ENCODE measurements at regions not wholly inside any gene's neighbourhood (a gene's known extent, or its start where the extent isn't known, plus 50 kb on each side); places are given as distances from the start of the nearest gene placed in this dataset.

DNA sequence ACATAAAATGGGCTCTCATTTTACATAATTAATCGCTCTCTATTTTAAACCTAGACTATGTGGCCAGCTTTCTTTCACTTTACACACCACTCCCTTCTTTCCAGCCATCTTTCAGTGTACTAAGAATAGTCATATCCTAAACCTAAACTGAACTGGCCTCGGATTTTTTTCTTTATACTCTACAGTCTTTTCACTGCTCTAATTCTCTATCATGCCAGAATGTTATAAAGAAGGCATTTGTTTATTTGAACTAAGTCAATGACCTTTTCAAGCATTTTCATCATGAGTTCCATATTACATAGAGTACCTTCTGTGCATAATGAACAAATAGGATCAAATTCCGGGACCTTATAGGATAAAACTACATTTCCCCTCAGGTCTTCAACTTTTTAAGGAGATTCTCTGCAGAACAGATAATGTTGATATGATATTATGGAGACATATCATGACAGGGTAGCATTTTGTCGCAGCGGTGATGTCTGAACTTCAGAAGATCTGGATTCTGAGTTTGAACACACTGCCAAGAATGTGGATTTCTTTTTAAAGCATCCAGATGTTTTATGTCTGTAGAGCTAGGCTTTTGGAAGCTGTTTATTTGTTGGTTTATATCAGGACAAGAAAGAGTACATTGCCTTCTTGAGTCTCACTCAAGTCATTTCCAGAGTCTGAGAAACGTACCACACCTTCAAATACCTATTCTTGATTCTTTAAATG lies 1047.3 kb downstream of the MCTP2 start:
- H3K27me3 ChIP-seq (ENCODE audit: low read depth), result no peaks in the 10 kb centered on the region
- TF ChIP-seq, protein P1, sequence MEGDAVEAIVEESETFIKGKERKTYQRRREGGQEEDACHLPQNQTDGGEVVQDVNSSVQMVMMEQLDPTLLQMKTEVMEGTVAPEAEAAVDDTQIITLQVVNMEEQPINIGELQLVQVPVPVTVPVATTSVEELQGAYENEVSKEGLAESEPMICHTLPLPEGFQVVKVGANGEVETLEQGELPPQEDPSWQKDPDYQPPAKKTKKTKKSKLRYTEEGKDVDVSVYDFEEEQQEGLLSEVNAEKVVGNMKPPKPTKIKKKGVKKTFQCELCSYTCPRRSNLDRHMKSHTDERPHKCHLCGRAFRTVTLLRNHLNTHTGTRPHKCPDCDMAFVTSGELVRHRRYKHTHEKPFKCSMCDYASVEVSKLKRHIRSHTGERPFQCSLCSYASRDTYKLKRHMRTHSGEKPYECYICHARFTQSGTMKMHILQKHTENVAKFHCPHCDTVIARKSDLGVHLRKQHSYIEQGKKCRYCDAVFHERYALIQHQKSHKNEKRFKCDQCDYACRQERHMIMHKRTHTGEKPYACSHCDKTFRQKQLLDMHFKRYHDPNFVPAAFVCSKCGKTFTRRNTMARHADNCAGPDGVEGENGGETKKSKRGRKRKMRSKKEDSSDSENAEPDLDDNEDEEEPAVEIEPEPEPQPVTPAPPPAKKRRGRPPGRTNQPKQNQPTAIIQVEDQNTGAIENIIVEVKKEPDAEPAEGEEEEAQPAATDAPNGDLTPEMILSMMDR (IDR thresholded peaks at IDR 0.05; ENCODE audit: borderline replicate concordance), result no peak
- no peak for DNase-seq
- no peaks in the 10 kb centered on the region for H3K36me3 ChIP-seq
- H3K4me1 ChIP-seq, result no peaks in the 10 kb centered on the region
- intact Hi-C loops (cut with micrococcal nuclease), result no loop called here
- no peaks in the 10 kb centered on the region for H3K9me3 ChIP-seq (replicated peaks)
- H3K4me3 ChIP-seq, result no peak overlapping the region
- peak overlapping the region; percentile 51 for H3K27ac ChIP-seq (replicated peaks)

DNA sequence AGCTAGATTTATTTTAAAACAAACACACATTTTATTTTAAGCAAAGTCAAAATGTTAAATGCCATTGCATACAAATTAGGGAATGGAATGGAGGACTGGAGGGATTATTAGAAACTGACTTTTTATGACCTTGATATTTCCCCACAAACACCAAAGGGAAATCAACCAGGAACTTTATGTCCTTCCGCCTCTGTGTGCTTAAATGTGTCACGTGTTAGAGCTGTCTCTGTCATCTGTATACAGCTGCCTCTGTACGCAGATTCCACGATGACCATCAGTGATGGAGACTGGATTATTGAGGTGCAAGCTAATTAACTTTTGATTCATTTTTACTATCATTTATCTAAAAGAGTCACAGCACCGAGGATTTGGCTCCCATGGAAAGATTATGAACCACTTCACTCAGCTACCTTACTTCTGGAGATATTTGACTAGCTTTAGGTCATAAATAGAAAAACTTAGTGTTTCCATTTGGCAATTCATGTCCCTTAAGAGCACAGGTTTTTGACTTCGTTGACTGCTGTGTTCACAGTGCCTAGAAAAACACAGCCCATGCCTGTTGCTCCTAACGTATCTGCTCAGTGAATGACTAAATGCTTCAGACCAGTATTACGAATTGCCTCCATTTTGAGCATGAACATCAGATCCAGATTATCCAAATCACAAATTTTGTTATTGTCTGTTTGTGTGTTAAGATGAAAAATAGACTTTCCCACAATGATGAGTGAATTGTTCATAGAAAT lies 1048.1 kb downstream of the MCTP2 start:
- no peak for DNase-seq
- H3K36me3 ChIP-seq, result no peaks in the 10 kb centered on the region
- H3K9me3 ChIP-seq (replicated peaks), result no peaks in the 10 kb centered on the region
- no peak overlapping the region for H3K4me3 ChIP-seq
- TF ChIP-seq, protein P1 (IDR thresholded peaks at IDR 0.05; ENCODE audit: borderline replicate concordance), result no peak
- H3K27me3 ChIP-seq (ENCODE audit: low read depth), result no peaks in the 10 kb centered on the region
- intact Hi-C loops (cut with micrococcal nuclease), result no loop called here
- peak overlapping the region; percentile 51 for H3K27ac ChIP-seq (replicated peaks)
- H3K4me1 ChIP-seq, result no peaks in the 10 kb centered on the region

DNA sequence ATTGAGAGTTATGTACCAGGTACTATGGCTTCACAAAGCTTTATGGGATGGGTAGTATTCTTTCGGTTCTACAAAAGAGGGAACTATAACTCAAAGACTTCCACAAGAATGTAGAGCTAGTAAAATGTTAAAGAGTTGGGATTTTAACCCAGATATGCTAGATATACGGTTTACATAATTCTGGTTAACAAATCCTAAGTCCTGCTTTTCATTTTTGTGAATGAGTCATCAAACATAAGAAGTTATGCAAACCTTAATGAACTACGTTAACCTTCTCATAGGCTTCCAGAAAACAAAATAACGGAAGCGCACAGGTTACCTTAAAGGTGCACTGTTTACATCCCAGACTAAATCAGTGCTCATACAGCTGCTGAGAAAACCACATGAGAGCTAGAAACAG lies 1049.3 kb downstream of the MCTP2 start:
- no peak overlapping the region for H3K4me3 ChIP-seq
- no peaks in the 10 kb centered on the region for H3K27me3 ChIP-seq (ENCODE audit: low read depth)
- no peak for DNase-seq
- H3K36me3 ChIP-seq, result no peaks in the 10 kb centered on the region
- H3K9me3 ChIP-seq (replicated peaks), result no peaks in the 10 kb centered on the region
- intact Hi-C loops (cut with micrococcal nuclease), result no loop called here
- TF ChIP-seq, protein P1 (IDR thresholded peaks at IDR 0.05; ENCODE audit: borderline replicate concordance), result no peak
- H3K27ac ChIP-seq (replicated peaks), result peak overlapping the region; percentile 51
- peaks cover 3% of the 10 kb centered on the region for H3K4me1 ChIP-seq

DNA sequence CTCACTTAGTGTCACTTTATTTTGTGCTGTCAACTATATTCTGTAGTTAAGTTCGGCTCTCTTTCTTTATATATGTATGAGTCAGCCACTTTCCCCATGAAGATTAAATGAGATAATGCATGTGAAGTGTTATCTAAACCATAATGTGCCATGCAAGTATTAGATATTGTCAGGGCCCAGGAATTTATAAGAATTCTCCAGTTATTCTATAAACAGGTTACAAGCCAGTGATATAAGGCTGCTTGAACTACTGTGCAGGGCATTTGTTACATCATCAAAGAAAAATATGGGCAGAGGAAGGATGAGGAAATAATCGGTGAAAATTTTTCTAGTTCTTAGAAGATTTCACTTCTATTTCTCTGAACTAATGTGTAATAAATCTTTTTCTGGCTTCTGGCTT lies 1049.0 kb upstream of the NR2F2 start:
- Histone ChIP-seq H3K36me3 (no peaks in the 10 kb centered on the region), H3K27ac (replicated peaks) (peak overlapping the region; percentile 24), H3K4me3 (no peak overlapping the region), H3K27me3 (ENCODE audit: low read depth) (no peaks in the 10 kb centered on the region), H3K4me1 (peaks cover 3% of the 10 kb centered on the region), H3K9me3 (replicated peaks) (no peaks in the 10 kb centered on the region)
- DNase-seq, result no peak
- TF ChIP-seq, protein P1 (IDR thresholded peaks at IDR 0.05; ENCODE audit: borderline replicate concordance), result no peak
- intact Hi-C loops (cut with micrococcal nuclease), result no loop called here

DNA sequence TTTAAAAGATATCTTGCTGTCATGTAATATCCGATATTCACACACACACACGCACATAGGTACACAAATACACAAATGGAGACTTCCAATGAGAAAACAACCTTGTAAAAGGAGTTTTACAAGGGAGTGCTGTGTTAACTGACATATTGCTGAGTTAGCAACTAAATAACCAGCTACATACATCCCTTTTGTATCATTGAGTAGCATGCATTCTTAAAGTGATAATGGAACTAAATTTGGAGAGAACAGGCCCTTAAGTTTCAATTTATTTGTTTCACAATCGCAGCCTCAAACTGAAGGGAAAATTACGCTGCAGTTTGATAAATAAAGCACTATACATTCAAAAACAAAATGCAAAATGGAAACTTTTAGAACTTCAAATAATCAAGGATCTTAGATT lies 1046.0 kb upstream of the NR2F2 start:
- Histone ChIP-seq H3K9me3 (replicated peaks) (no peaks in the 10 kb centered on the region), H3K27ac (replicated peaks) (peak overlapping the region; percentile 54), H3K27me3 (ENCODE audit: low read depth) (no peaks in the 10 kb centered on the region), H3K4me3 (no peak overlapping the region), H3K36me3 (no peaks in the 10 kb centered on the region), H3K4me1 (peaks cover 3% of the 10 kb centered on the region)
- intact Hi-C loops (cut with micrococcal nuclease), result no loop called here
- TF ChIP-seq, protein P1 (IDR thresholded peaks at IDR 0.05; ENCODE audit: borderline replicate concordance), result no peak
- DNase-seq, result no peak

Data from left ventricle myocardium inferior (tissue), 1 donor.